Neural progenitor cell (in vitro differentiated cells): ENCODE measurements at regions not wholly inside any gene's neighbourhood (a gene's known extent, or its start where the extent isn't known, plus 50 kb on each side); places are given as distances from the start of the nearest gene placed in this dataset.

Source experiments
- EZH2 ChIP-seq: fragments of 200-600 bp; sonication (generic); IDR thresholded peaks from 2 replicates; pipeline ENCODE4 v1.6.1; 2017; ENCODE audit warnings: antibody characterized with exemption, mild to moderate bottlenecking, moderate library complexity
- TF ChIP-seq, protein P1 (sequence below): fragments of 200-600 bp; sonication (generic); IDR thresholded peaks from 2 replicates; pipeline ENCODE4 v1.5.1; 2017; ENCODE audit warnings: antibody characterized with exemption, mild to moderate bottlenecking

DNA sequence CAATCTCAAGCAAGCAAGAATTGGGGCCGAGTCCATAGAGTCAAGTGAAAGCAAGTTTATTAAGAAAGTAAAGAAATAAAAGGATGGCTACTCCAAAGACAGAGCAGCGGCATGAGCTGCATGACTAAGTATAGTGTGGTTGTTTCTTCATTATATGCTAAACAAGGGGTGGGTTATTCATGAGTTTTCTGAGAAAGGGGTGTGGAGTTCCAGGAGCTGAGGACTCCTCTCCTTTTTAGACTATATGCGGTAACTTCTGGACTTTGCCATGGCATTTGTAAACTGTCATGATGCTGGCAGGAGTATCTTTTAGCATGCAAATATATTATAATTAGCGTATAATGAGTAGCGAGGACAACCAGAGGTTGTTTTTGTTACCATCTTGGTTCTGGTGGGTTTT, 819.9 kb downstream of the KCNJ2 start:
- TF ChIP-seq, protein P1, sequence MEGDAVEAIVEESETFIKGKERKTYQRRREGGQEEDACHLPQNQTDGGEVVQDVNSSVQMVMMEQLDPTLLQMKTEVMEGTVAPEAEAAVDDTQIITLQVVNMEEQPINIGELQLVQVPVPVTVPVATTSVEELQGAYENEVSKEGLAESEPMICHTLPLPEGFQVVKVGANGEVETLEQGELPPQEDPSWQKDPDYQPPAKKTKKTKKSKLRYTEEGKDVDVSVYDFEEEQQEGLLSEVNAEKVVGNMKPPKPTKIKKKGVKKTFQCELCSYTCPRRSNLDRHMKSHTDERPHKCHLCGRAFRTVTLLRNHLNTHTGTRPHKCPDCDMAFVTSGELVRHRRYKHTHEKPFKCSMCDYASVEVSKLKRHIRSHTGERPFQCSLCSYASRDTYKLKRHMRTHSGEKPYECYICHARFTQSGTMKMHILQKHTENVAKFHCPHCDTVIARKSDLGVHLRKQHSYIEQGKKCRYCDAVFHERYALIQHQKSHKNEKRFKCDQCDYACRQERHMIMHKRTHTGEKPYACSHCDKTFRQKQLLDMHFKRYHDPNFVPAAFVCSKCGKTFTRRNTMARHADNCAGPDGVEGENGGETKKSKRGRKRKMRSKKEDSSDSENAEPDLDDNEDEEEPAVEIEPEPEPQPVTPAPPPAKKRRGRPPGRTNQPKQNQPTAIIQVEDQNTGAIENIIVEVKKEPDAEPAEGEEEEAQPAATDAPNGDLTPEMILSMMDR: no peak
- no peak for TF ChIP-seq EZH2
